ENCODE measurements at regions not wholly inside any gene's neighbourhood (a gene's known extent, or its start where the extent isn't known, plus 50 kb on each side); places are given as distances from the start of the nearest gene placed in this dataset.
"Not testable (repeated sequence)": the region's sequence is repeated elsewhere in the genome, so short reads cannot be mapped to it uniquely, and the experiment has no call there.

- peak; percentile 10 for DNase-seq
Observed at GRCh38 chr22:25281675-25282345, 62.4 kb downstream of the CRYBB2 start.

GRCh38 chr22:25282346-25282670 is 62.9 kb downstream of the CRYBB2 start:
- DNase-seq, result no peak

GRCh38 chr22:25282671-25283561 is 63.5 kb downstream of the CRYBB2 start:
- DNase-seq, result peak; percentile 35

GRCh38 chr22:25288481-25288880 is 69.0 kb downstream of the CRYBB2 start:
- DNase-seq, result not testable (repeated sequence)

- DNase-seq, result not testable (repeated sequence)
Observed at GRCh38 chr22:25301912-25302311, 82.5 kb downstream of the CRYBB2 start.

GRCh38 chr22:25309586-25309985 is 90.1 kb downstream of the CRYBB2 start:
- not testable (repeated sequence) for DNase-seq

- not testable (repeated sequence) for DNase-seq
Observed at GRCh38 chr22:25311924-25312323, 92.5 kb downstream of the CRYBB2 start.

GRCh38 chr22:25318081-25318823 is 98.8 kb downstream of the CRYBB2 start:
- DNase-seq, result no peak

GRCh38 chr22:25327018-25327755 is 107.7 kb downstream of the CRYBB2 start:
- no peak for DNase-seq

GRCh38 chr22:25331050-25331449 is 111.6 kb downstream of the CRYBB2 start:
- DNase-seq, result no peak

- not testable (repeated sequence) for DNase-seq
Observed at GRCh38 chr22:25331911-25332310, 112.5 kb downstream of the CRYBB2 start.

- DNase-seq, result no peak
Observed at GRCh38 chr22:25332386-25332785, 112.9 kb downstream of the CRYBB2 start.

GRCh38 chr22:25334162-25334490 is 114.7 kb downstream of the CRYBB2 start:
- peak; percentile 23 for DNase-seq

GRCh38 chr22:25334631-25335030 is 115.2 kb downstream of the CRYBB2 start:
- not testable (repeated sequence) for DNase-seq

GRCh38 chr22:25335276-25335675 is 115.8 kb downstream of the CRYBB2 start:
- not testable (repeated sequence) for DNase-seq

- DNase-seq, result not testable (repeated sequence)
Observed at GRCh38 chr22:25340536-25340935, 121.1 kb downstream of the CRYBB2 start.

- DNase-seq, result not testable (repeated sequence)
Observed at GRCh38 chr22:25344366-25344765, 124.9 kb downstream of the CRYBB2 start.

GRCh38 chr22:25346859-25347751 is 127.7 kb downstream of the CRYBB2 start:
- no peak for DNase-seq

- no peak for DNase-seq
Observed at GRCh38 chr22:25347752-25348102, 128.3 kb downstream of the CRYBB2 start.

GRCh38 chr22:25348391-25348790 is 129.0 kb downstream of the CRYBB2 start:
- DNase-seq, result no peak

GRCh38 chr22:25348996-25349395 is 129.6 kb downstream of the CRYBB2 start:
- DNase-seq, result not testable (repeated sequence)
